GM21526 (cell line): ENCODE measurements at regions not wholly inside any gene's neighbourhood (a gene's known extent, or its start where the extent isn't known, plus 50 kb on each side); places are given as distances from the start of the nearest gene placed in this dataset.
"Not testable (repeated sequence)": the region's sequence is repeated elsewhere in the genome, so short reads cannot be mapped to it uniquely, and the experiment has no call there.

ENCODE experiments used
- ATAC-seq: cut with Tn5 transposase; IDR thresholded peaks from one replicate; pipeline ENCODE4 v1.9.1; 2021; ENCODE audit warnings: moderate library complexity; ENCODE audit not compliant: unreplicated experiment, low FRiP score

DNA sequence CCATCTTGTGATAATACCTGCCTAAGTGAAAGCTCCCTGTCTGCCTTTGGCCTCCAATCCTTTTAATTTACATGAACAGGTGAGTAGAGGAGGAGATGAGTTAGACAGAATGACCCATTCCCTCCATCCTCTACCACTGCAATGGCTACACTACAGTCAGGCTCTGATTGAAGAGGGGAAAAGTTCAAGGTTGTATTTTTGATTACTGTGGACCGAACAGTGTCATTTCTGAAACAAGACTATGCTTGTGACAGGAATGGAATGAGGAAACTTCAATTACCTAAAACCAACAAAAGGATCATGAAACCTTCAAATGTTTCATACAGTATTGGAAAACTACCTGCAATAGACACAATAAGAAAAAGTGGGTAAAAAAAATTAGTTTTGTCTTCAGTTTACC is 85.5 kb upstream of the GBE1 start:
- no peak for ATAC-seq

DNA sequence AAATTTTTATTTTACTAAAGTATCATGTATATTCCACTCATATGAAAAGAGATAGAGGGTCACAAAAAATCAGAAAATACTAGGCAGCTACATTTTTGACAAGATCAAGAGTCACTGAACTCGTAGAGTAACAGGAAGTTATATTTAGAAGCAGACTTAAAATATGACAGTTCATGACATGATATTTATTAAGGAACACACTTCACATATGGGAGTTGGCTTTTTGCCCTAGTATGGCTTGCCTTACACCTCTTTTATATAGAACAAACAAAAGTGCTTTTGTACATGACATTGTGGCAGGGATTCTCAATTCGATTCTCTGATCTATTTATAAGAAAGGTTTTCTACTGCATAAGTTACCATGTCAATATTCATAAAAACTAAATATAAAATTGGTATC is 80.1 kb upstream of the GBE1 start:
- ATAC-seq = no peak

DNA sequence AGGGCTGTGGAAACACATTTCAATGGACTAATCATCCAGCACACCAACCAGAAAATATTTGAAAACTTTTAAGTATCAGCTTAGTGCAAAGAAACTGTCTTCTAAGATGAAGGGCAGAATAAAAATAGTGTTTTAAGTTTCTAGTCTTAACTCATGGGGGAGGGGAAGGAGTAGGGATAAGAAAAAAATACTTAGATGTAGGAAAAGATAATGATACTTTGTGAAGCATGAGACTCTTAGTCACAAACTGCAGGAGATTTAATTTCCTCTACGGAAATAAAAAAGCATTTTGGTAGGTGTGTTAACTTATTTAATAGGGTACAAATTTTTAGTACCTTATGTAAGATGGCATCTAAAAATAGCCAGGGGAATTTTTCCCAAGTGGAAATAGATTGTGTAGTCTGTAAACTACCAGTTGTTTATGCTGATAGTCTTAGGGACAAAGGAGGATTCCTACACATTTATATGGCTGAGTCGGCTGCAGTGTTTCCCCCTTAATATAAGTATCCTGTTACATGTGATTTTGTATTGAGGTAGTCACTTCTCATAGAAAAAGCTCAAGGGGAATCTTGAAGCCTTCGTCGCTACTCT is 78.2 kb upstream of the GBE1 start:
- no peak for ATAC-seq

DNA sequence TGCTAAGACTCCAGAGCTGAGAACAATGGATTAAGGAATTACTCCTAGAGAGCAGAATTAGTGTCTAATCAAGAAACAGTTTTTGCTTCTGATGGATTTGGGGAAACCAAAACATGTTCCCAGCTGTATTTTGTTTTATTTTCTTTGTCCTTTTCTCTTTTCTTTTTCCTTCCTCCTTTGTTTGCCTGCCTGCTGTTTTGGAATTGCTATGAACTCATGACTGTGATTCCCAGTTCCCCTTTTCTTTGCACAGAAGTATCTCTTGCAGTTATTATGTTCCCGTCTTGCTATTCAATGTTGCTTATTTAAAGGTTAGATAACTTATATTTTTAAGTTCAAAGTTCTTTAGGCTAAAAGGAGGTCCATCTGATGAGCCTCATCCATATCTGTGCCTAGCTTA is 77.0 kb upstream of the GBE1 start:
- no peak for ATAC-seq

DNA sequence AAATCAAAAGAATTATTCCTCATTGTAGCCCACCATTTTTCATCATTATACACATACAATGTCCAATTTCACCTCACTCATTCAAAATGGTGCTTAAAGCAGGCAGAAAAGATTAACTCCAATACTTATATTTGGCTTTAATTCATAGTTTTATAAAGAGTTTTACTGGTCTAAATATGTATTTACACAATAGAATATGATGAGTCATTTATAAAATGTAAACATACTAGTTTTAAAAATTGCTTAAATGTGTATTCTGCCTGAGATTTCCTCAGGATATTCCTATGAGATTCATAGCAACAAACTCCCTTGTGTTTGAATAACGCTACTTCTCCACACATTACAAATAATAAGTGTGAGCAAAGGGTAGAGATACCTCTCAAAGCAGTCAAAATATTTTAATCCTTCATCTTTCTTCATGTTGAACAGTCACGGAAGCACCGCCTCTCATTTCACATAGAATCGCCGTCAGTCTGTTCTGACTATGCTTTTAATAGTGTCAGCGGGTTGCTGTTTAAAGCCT is 75.7 kb upstream of the GBE1 start:
- no peak for ATAC-seq

DNA sequence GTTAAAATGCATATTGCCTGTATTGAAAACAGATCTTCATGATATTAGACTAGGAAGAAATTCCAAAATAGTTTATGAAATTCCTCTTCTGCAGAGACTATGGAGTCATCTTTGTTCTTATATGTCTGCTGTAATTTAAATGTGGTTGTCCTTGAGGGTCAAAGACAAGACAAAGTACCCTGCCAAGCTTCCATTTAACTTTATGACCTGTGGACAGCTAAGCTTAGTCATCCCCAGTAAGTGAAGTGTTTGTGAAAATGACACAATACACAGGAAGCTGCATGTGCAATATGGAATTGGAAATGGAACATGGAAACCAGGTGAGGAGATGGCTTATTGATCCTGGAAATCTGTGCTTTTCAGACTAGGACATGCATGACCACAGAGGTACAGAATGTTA is 68.5 kb upstream of the GBE1 start:
- no peak for ATAC-seq

DNA sequence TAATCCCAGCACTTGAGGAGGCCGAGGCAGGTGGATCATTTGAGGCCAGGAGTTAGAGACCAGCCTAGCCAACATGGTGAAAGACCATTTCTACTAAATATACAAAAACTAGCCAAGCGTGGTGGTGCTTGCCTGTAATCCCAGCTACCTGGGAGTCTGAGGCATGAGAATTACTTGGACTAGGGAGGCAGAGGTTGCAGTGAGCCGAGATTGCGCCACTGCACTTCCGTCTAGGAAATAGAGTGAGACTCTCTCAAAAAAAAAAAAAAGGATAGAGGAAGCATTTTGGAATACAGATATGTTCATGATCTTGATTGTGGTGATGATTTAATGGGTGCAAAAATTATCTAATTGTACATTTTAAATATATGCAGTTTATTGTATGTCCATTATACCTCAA is 67.8 kb upstream of the GBE1 start:
- ATAC-seq = not testable (repeated sequence)

DNA sequence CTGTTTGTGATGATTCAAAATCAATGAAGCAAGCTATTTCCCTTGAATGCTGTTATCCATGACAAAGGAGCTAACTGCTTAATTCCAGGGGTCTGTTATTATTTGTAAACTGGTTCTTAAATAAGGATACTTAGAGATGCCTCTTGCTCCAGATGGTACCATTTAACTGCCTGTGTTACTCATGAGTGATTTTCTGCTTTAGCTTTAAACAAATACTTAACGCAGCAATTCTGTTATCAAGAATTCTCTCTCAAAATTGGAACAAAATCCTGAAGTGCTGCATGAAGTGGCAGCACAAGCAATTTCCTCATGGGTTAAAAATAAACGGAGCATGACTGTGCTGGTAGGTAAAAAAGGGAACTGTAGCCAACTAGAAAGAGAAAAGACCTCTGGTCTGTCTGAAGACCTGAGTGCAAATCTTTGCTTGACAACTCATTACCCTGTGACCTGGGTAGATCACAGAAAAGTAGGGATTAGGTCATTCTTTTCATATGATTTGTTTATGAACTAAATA is 62.5 kb upstream of the GBE1 start:
- ATAC-seq = peak; percentile 97

DNA sequence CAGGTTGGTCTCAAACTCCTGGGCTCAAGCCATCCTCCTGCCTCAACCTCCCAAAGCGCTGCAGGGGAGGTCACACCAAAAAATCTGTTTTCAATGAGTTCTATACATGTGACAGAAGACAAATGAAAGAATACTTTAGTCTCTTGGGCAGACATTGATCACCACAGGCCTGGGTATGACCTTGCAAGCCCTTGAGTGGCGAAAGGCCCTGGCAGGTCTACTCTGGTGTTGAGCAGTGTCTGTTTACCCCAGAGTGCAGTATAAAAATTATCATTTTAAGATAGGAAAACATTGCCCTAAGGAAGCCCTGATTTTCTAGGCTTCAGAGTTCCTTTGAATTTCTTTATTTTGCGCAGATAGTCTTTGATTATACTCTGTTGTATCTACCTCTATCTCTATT is 61.6 kb upstream of the GBE1 start:
- no peak for ATAC-seq

DNA sequence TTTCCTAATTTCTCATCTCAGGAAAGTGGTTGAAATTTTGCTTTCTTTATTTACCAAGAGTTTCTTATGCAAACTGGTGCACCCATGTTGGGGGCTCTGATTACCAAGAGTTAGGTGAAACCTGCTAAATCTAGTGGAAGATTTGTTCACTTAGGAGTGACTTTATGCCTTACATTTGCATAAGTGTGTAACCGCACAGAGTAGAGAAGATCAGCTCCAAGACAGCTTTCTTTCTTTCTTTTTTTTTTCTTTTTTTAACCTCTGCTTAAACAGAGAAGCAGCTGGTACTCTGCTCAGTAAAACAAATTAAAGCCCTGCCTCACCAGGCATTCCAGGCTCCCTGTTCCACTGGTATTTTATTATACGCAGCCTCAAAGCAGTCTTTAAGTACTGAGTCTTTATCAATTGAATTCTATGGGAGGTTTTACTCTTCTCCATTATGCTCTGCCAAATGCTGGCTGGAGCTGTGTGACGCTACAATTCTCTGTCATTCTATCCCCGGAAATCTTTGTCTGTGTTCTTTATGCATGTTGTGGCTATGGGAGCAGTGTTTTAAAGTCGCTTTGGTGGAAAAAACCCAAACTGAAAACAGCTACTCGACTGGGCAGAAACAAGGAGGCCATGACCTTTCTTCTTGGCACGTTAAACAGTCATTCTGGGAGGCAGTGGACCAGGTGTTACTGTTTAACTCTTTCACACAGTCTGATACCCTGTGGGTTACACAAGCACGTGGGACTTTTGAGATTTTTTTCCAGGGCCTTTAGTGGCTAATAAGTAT is 55.2 kb upstream of the GBE1 start:
- peak; percentile 94 for ATAC-seq

DNA sequence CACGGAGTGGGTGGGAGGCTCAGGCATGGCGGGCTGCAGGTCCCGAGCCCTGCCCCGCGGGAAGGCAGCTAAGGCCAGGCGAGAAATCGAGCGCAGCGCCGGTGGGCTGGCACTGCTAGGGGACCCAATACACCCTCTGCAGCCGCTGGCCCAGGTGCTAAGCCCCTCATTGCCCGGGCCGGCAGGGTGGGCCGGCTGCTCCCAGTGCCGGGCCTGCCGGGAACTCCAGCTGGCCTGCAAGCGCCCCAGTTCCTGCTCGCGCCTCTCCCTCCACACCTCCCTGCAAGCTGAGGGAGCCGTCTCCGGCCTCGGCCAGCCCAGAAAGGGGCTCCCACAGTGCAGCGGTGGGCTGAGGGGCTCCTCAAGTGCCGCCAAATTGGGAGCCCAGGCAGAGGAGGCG is 50.7 kb upstream of the GBE1 start:
- ATAC-seq = not testable (repeated sequence)
